ENCODE measurements at regions not wholly inside any gene's neighbourhood (a gene's known extent, or its start where the extent isn't known, plus 50 kb on each side); places are given as distances from the start of the nearest gene placed in this dataset.
"Not testable (repeated sequence)": the region's sequence is repeated elsewhere in the genome, so short reads cannot be mapped to it uniquely, and the experiment has no call there.

GRCh38 chr1:112855152-112855828 lies 100.7 kb downstream of the SLC16A1 start:
- H3K4me3 Mint-ChIP-seq, result no peak overlapping the region

DNA sequence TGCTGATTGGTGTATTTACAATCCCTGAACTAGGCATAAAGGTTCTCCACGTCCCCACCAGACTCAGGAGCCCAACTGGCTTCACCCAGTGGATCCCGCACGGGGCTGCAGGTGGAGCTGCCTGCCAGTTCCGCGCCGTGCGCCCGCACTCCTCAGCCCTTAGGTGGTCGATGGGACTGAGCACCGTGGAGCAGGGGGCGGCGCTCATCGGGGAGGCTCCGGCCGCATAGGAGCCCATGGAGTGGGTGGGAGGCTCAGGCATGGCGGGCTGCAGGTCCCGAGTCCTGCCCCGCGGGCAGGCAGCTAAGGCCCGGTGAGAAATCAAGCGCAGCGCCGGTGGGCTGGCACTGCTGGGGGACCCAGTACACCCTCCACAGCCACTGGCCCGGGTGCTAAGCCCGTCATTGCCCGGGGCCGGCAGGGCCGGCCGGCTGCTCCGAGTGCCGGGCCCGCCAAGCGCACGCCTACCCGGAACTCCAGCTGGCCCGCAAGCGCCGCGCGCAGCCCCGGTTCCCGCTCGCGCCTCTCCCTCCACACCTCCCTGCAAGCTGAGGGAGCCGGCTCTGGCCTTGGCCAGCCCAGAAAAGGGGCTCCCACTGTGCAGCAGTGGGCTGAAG lies 101.5 kb downstream of the SLC16A1 start:
- Mint-ChIP-seq H3K4me1 (peaks cover 55% of the 10 kb centered on the region), H3K27me3 (ENCODE audit: low read depth) (peaks cover 13% of the 10 kb centered on the region)
- not testable (repeated sequence) for ATAC-seq, H3K27ac Mint-ChIP-seq, H3K4me3 Mint-ChIP-seq, H3K36me3 Mint-ChIP-seq, H3K9me3 Mint-ChIP-seq
- ChIA-PET POLR2A (interaction anchor here (0.6 kb wide), 1 partner anchor 194 kb away, joined by 5 read pairs; no protein-coding TSS in a partner anchor), CTCF (interaction anchor here (1.0 to 1.3 kb wide), 3 partner anchors 15 to 218 kb away, joined by 3 to 4 read pairs (median 3); no protein-coding TSS in a partner anchor)
- DNase-seq (ENCODE audit: low spot score), result peak; percentile 25

More at GRCh38 chr1:112855152-112855828, 100.7 kb downstream of the SLC16A1 start:
- Mint-ChIP-seq H3K4me1 (peaks cover 48% of the 10 kb centered on the region), H3K9me3 (peaks cover 5% of the 10 kb centered on the region; the same call in 1 of the 2 replicates), H3K36me3 (peaks cover 5% of the 10 kb centered on the region), H3K27ac (no peak overlapping the region), H3K27me3 (ENCODE audit: low read depth) (peaks cover 5% of the 10 kb centered on the region)
- no peak for ATAC-seq
- DNase-seq (ENCODE audit: low spot score), result no peak
- POLR2A ChIA-PET, result interaction anchor here (0.6 kb wide), 1 partner anchor 193 kb away, joined by 5 read pairs; no protein-coding TSS in a partner anchor
- CTCF ChIA-PET, result interaction anchor here (0.6 to 1.3 kb wide), 4 partner anchors 13 to 50 kb away, joined by 3 to 4 read pairs (median 4); no protein-coding TSS in a partner anchor
- TF ChIP-seq PRDM15 (CRISPR knock-in tag; IDR thresholded peaks at IDR 0.05) (no peak), RORB (CRISPR knock-in tag; IDR thresholded peaks at IDR 0.05) (no peak), EMX1 (CRISPR knock-in tag; IDR thresholded peaks at IDR 0.05) (no peak), MLX (CRISPR knock-in tag; IDR thresholded peaks at IDR 0.05) (no peak), ZNF396 (CRISPR knock-in tag; IDR thresholded peaks at IDR 0.05; ENCODE audit: borderline replicate concordance) (no peak), KAT7 (CRISPR knock-in tag; IDR thresholded peaks at IDR 0.05; ENCODE audit: borderline replicate concordance) (no peak), NR2C2 (CRISPR knock-in tag; IDR thresholded peaks at IDR 0.05) (no peak), ETV6 (CRISPR knock-in tag; IDR thresholded peaks at IDR 0.05) (no peak), JUN (CRISPR knock-in tag; IDR thresholded peaks at IDR 0.05) (no peak), TCF7 (CRISPR knock-in tag; IDR thresholded peaks at IDR 0.05; ENCODE audit: low read depth) (no peak), FOXP1 (CRISPR knock-in tag; IDR thresholded peaks at IDR 0.05; ENCODE audit: borderline replicate concordance) (no peak), ATF6 (CRISPR knock-in tag; IDR thresholded peaks at IDR 0.05) (no peak), NR3C1 (CRISPR knock-in tag; conservative IDR thresholded peaks at IDR 0.05; ENCODE audit: low read depth) (no peak)

- Mint-ChIP-seq H3K4me1 (peaks cover 59% of the 10 kb centered on the region), H3K27me3 (ENCODE audit: low read depth) (peaks cover 16% of the 10 kb centered on the region)
- DNase-seq (ENCODE audit: low spot score); H3K36me3 Mint-ChIP-seq; H3K27ac Mint-ChIP-seq; ATAC-seq; POLR2A ChIA-PET; H3K4me3 Mint-ChIP-seq; H3K9me3 Mint-ChIP-seq: not testable (repeated sequence)
- CTCF ChIA-PET, result interaction anchor here (1.0 kb wide), 1 partner anchor 218 kb away, joined by 3 read pairs; no protein-coding TSS in a partner anchor
- peak; percentile 51; the same call in 1 of the 2 replicates for TF ChIP-seq NFYB (CRISPR knock-in tag; conservative IDR thresholded peaks at IDR 0.05; ENCODE audit: low read depth)
These were observed 102.1 kb downstream of the SLC16A1 start for GRCh38 chr1:112853915-112854314.

All from WTC11 (cell line).